ENCODE measurements at regions not wholly inside any gene's neighbourhood (a gene's known extent, or its start where the extent isn't known, plus 50 kb on each side); places are given as distances from the start of the nearest gene placed in this dataset.

DNA sequence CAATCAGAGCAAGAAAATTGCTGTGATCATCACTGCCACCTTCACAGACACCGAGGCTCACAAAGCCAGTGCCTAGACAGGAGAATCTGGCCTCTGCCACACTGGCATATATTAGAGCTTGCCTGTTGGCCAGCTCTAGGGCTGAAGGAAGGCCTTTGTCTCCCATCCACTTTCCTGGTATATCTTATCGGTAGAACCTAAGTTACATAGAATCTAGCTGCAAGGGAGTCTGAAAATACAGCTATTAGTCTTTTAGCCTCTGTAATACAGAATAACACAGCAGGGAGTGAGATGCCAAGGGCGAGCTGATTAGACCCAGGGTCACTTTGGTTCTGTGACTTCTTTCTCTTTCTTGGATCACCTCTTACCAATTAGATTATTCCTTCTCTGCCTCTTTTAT is 154.9 kb upstream of the KL start:
- H3K4me3 ChIP-seq (ENCODE audit: low read depth, low read length) = no peak overlapping the region
- TF ChIP-seq MYC (IDR thresholded peaks at IDR 0.05; ENCODE audit: low read depth, low read length) (no peak), POLR2A (IDR thresholded peaks at IDR 0.05; ENCODE audit: extremely low read depth, insufficient read length) (no peak)

DNA sequence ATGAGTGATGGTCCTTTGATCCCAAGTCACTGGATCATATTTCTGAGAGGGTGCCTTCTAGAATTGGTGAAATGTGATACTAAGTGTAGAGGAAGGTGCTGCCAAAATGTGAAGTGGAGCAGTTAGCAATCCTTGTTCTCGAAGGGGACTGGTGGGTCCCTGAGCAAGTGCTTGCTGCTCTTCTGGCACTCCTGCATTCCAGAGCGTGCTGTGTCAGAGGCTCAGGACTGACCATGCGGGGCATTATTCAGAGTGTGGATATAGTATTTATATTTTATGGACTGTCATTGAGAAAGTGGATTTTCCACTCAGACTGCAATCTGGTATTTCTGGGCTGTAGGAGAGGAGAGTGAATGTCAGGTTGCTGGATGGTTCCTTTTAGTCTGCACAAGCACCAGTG is 152.6 kb upstream of the KL start:
- DNase-seq (ENCODE audit: low read depth) = no peak
- H3K4me3 ChIP-seq (ENCODE audit: low read depth, low read length) = no peak overlapping the region
- no peak for TF ChIP-seq MAX (IDR thresholded peaks at IDR 0.05; ENCODE audit: low read depth, low read length)

More for the DNA sequence above, 154.9 kb upstream of the KL start:
- DNase-seq (ENCODE audit: low read depth) = no peak

DNA sequence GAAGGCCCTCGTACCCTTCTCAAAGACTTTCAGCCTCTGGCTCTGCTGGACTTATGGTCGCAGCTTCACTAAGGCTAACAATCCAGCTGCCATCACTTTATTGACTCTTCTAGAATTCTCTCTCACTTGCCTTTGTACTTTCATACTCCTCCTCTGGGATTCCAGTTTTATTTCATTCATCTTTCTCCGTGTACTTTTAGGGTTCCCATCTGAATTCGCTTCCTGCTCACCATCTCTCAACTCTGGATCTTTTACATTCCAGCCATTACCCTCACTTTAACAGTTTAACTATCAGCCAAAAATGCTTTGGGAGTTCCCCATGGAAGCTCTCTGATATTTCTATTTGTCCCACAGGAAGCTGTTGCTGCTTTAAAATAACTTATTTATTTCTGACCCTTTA is 149.3 kb upstream of the KL start:
- DNase-seq (ENCODE audit: low read depth) = no peak
- no peak overlapping the region for H3K4me3 ChIP-seq (ENCODE audit: low read depth, low read length)
- TF ChIP-seq MYC (IDR thresholded peaks at IDR 0.05; ENCODE audit: low read depth, low read length) (no peak), CTCF (IDR thresholded peaks at IDR 0.05; ENCODE audit: low read depth, low read length) (no peak), MAX (IDR thresholded peaks at IDR 0.05; ENCODE audit: low read depth, low read length) (no peak), POLR2A (IDR thresholded peaks at IDR 0.05; ENCODE audit: extremely low read depth, insufficient read length) (no peak)

DNA sequence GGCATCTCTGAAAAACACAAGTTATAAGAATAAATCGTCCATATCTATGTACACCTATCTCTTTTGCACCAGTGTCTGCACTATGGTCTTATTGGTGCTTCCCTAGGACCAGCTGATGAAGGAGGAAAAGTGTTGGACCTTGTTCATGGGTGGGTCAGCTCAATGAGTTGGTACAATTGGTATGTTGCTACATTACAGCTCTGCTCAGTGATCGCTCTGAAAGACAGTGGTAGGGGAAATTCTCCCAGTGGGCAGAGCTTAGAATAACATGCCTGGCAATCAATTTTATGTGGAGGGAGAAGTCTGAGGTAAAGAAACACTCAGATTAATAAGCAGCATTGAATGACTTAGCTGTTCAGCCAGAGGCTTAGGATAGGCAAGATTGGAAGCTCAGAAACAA is 138.7 kb upstream of the KL start:
- no peak for DNase-seq (ENCODE audit: low read depth)
- TF ChIP-seq POLR2A (IDR thresholded peaks at IDR 0.05; ENCODE audit: extremely low read depth, insufficient read length) = no peak
- no peak for TF ChIP-seq CTCF (IDR thresholded peaks at IDR 0.05; ENCODE audit: low read depth, low read length)
- TF ChIP-seq MAX (IDR thresholded peaks at IDR 0.05; ENCODE audit: low read depth, low read length) = no peak
- TF ChIP-seq MYC (IDR thresholded peaks at IDR 0.05; ENCODE audit: low read depth, low read length) = no peak
- H3K4me3 ChIP-seq (ENCODE audit: low read depth, low read length) = no peak overlapping the region

- DNase-seq (ENCODE audit: low read depth) = no peak
- TF ChIP-seq MAX (IDR thresholded peaks at IDR 0.05; ENCODE audit: low read depth, low read length) (no peak), POLR2A (IDR thresholded peaks at IDR 0.05; ENCODE audit: extremely low read depth, insufficient read length) (no peak), MYC (IDR thresholded peaks at IDR 0.05; ENCODE audit: low read depth, low read length) (no peak), CTCF (IDR thresholded peaks at IDR 0.05; ENCODE audit: low read depth, low read length) (no peak)
- H3K4me3 ChIP-seq (ENCODE audit: low read depth, low read length) = no peak overlapping the region
These were observed 138.1 kb upstream of the KL start for GRCh38 chr13:32878163-32878562.

DNA sequence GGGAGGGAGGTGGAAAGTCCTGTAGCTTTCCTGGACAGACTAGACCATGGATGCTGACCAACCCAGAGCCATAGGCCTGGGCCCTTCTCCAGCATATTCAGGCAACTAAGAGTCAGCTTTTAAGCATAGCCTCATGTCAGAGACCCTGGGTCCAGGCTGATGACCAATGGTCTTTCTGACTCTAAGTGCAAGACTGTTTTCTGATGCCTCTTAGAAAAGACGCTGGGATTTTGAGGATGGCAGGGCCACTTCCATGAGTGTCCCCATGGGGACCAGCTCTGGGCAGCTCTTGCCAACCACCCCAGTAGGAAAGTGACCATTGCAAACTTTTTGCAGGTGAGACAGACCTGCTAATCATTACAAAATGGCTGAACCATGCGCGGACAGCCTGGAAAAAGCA is 135.6 kb upstream of the KL start:
- TF ChIP-seq POLR2A (IDR thresholded peaks at IDR 0.05; ENCODE audit: extremely low read depth, insufficient read length) = no peak
- TF ChIP-seq CTCF (IDR thresholded peaks at IDR 0.05; ENCODE audit: low read depth, low read length) = no peak
- no peak for TF ChIP-seq MYC (IDR thresholded peaks at IDR 0.05; ENCODE audit: low read depth, low read length)
- TF ChIP-seq MAX (IDR thresholded peaks at IDR 0.05; ENCODE audit: low read depth, low read length) = no peak
- DNase-seq (ENCODE audit: low read depth) = no peak
- no peak overlapping the region for H3K4me3 ChIP-seq (ENCODE audit: low read depth, low read length)

DNA sequence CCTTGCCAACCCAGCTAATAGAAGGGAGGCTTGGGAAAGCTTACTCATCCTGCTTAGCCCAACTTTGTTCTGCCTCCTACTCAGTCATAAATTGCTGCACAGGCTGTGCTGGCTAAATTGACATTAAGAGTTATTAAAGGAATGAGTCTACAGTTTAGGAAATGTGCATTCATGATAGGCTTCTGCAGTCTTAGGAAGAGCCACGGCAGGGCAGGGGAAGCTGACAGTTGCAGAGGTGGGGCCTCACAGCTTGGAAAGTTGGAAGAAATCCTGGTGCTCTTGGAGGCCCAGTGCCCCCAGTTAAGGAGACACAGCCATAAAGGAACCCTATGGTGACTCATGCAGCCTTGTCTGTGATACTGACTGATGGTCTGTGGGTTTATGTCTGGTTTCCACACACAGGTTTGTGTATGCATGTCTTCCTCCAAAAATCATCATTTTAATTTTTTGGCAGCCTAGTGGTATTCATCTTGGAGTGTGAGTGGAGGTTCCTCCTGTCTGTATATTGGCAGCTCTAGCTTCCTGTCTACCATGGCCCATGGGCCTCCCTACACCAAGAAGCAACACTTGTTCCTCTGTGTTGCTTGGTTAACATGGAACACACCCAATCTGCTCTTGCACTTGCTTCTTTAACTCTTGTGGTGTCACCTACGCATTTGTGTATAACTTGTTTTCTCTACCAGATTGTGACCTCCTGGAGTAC is 135.0 kb upstream of the KL start:
- peak; percentile 44 for DNase-seq (ENCODE audit: low read depth)
- TF ChIP-seq MAX (IDR thresholded peaks at IDR 0.05; ENCODE audit: low read depth, low read length) (no peak), POLR2A (IDR thresholded peaks at IDR 0.05; ENCODE audit: extremely low read depth, insufficient read length) (no peak), MYC (IDR thresholded peaks at IDR 0.05; ENCODE audit: low read depth, low read length) (no peak), CTCF (IDR thresholded peaks at IDR 0.05; ENCODE audit: low read depth, low read length) (no peak)
- H3K4me3 ChIP-seq (ENCODE audit: low read depth, low read length) = no peak overlapping the region

All from NB4 (cell line).